Activated T-cell treated with anti-CD3 and anti-CD28 coated beads, Interleukin-2, amount 50 U/mL, for 4 hours (primary cell): ENCODE measurements at regions not wholly inside any gene's neighbourhood (a gene's known extent, or its start where the extent isn't known, plus 50 kb on each side); places are given as distances from the start of the nearest gene placed in this dataset.
"Not testable (repeated sequence)": the region's sequence is repeated elsewhere in the genome, so short reads cannot be mapped to it uniquely, and the experiment has no call there.

Experiments used
- ATAC-seq, 2 donors: fragments of 200-7000 bp; cut with Tn5 transposase; one replicate each; pipeline ENCODE4 v1.10.0; 2021
- DNase-seq: peaks from one replicate; pipeline ENCODE4 v3.0.0-alpha.2; 2020
- H3K27me3 Mint-ChIP-seq: one replicate; pipeline ENCODE4 v1.8.0; 2021; ENCODE audit warnings: low read depth, mixed read lengths
- H3K36me3 Mint-ChIP-seq: one replicate; pipeline ENCODE4 v1.8.0; 2022; ENCODE audit warnings: mixed read lengths; ENCODE audit not compliant: insufficient read depth
- H3K4me1 Mint-ChIP-seq: one replicate; pipeline ENCODE4 v1.8.0; 2021; ENCODE audit warnings: low read depth, mixed read lengths
- H3K4me3 Mint-ChIP-seq: one replicate; pipeline ENCODE4 v1.8.0; 2021; ENCODE audit warnings: mild to moderate bottlenecking, moderate library complexity, mixed read lengths
- H3K9me3 Mint-ChIP-seq: one replicate; pipeline ENCODE4 v1.8.0; 2021; ENCODE audit warnings: mixed read lengths

DNA sequence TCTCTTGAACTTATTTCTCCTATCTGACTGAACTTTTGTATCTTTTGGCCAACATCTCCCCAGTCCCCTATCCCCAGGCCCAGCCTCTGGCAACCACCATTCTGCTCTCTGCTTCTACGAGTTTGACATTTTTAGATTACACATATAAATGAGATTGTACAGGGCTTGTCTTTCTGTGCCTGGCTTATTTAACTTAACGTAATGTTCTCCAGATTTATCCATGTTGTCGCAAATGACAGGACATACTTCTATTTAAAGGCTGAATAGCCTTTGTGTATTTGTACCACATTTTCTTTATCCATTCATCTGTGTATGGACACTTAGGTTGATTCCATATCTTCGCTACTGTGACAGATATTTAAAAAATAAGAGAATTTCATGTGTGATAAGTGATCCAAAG lies 98.6 kb downstream of the LSMEM1 start:
- Mint-ChIP-seq H3K36me3 (no peaks in the 10 kb centered on the region), H3K9me3 (peaks cover 8% of the 10 kb centered on the region), H3K27me3 (peaks cover 2% of the 10 kb centered on the region), H3K4me3 (no peak overlapping the region), H3K4me1 (no peaks in the 10 kb centered on the region)
- no peak for DNase-seq
- no peak for ATAC-seq

DNA sequence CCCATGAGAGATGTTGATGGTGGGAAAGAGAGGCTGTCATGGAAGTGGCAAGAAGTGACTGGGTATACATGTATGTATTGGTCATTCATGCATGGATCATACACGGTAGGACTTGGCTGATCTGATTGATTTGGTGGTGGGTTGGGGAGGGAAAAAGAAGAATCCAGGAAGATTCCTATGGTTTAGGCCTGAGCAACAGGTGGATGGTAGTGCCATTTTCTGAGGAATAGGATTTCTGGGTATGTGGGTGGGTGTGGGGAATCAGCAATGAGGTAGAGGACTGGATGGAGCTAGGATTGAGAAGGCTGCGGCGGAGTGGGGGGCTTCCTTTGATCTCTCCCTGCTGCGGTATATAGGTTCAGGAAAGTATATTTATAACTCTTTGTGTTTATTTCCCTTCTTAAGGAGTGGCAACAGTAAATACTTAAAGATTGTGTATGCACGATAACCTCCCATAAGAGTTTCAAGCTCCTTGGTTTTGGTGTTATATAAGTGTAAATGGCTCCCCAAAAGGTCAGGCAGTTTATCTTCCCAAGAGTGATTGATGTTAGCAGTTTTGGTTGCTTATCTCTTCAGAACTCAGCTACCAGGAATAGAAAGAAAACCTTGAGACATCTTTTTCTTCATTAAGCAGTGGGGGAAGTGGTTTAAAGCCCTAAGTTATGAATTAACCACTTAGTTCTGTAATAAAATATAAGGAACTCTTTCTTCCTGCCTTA lies 100.1 kb downstream of the LSMEM1 start:
- Mint-ChIP-seq H3K4me3 (no peak overlapping the region), H3K36me3 (no peaks in the 10 kb centered on the region), H3K9me3 (peaks cover 6% of the 10 kb centered on the region), H3K27me3 (peaks cover 2% of the 10 kb centered on the region), H3K4me1 (no peaks in the 10 kb centered on the region)
- ATAC-seq (no peak), DNase-seq (no peak)

DNA sequence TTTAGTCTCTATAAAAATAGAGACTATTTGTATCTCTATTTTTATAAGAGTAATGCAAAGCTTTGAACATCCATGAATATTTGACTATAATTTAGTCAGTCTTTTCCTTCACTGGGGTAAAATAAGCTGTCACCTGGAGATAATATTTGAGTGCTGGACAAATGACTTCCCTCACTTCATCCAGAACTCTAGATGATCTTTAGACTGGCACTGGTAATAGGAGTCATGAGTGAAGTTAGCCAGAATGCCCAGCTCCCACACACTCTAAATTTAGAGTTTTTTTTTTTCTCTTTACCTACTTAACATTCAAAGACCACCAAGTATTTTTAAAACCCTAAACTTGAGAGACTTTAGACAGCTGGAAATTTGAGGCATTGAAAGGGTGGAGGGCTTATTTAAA lies 100.7 kb downstream of the LSMEM1 start:
- DNase-seq (no peak), ATAC-seq (no peak)
- no peak overlapping the region for H3K4me3 Mint-ChIP-seq
- no peaks in the 10 kb centered on the region for H3K4me1 Mint-ChIP-seq
- H3K27me3 Mint-ChIP-seq = peaks cover 2% of the 10 kb centered on the region
- H3K36me3 Mint-ChIP-seq = no peaks in the 10 kb centered on the region
- no peaks in the 10 kb centered on the region for H3K9me3 Mint-ChIP-seq

DNA sequence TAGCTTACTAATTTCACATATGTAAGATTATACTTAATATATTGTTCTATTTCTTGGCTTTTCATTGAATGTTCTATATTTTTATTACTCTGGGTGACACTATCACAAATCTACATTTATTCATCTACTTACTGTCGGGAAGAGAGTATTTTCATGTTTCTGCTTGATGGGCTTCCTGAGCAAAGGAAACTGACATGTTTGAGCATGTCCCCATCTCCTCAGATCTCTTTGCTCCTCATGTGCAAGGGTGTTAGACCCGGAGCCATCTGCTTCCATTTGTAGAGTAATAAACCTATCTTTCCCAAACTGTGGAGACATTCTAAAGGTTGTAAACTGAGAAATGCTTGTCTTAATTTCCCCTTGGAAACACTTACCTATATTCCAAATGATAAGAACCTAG lies 103.5 kb downstream of the LSMEM1 start:
- Mint-ChIP-seq H3K9me3 (no peaks in the 10 kb centered on the region), H3K27me3 (peaks cover 2% of the 10 kb centered on the region), H3K36me3 (no peaks in the 10 kb centered on the region), H3K4me3 (no peak overlapping the region), H3K4me1 (no peaks in the 10 kb centered on the region)
- no peak for ATAC-seq
- no peak for DNase-seq

DNA sequence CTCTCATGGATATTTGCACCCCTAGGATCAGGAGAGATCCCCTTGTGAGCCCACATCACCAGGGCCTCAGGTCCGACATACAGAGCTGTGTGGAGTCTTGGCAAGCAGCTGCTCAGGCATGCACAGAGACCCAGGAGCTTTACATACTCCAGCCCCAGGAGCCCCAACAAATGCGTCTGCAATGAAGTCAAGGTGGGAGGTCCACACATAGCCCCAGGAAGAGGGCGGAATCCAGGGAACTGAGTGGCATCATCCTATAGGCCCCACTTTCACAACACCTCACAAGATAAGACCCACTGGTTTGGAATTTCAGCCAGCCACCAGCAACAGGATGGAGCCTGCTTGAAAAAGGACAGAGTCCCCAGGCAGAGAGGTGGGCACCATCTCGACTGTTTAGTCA lies 106.7 kb downstream of the LSMEM1 start:
- Mint-ChIP-seq H3K9me3 (no peaks in the 10 kb centered on the region), H3K36me3 (no peaks in the 10 kb centered on the region), H3K4me3 (no peak overlapping the region), H3K27me3 (peaks cover 4% of the 10 kb centered on the region), H3K4me1 (no peaks in the 10 kb centered on the region)
- ATAC-seq (no peak), DNase-seq (no peak)

DNA sequence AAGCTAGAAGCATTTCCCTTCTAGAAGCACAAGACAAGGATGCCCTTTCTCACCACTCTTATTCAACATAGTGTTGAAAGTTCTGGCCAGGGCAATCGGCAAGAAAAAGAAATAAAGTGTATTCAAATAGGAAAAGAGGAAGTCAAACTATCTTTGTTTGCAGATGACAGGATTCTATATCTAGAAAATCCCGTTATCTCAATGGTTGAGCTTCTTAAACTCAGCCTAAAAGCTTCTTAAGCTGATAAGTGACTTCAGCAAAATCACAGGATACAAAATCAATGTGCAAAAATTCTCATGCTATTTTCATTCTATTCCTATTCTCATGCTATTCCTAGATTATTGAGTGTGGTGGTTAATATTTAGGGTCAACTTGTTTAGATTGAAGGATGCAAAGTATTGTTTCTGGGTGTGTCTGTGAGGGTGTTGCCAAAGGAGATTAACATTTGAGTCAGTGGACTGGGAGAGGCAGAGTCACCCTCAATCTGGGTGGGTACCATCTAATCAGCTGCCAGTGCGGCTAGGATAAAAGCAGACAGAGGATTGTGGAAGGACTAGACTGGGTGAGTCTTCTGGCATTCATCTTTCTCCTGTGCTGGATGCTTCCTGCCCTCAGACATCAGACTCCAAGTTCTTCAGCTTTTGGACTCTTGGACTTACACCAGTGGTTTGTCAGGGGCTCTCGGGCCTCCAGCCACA lies 111.9 kb downstream of the LSMEM1 start:
- DNase-seq, H3K4me1 Mint-ChIP-seq, H3K27me3 Mint-ChIP-seq, H3K4me3 Mint-ChIP-seq, H3K9me3 Mint-ChIP-seq, ATAC-seq, H3K36me3 Mint-ChIP-seq: not testable (repeated sequence)

DNA sequence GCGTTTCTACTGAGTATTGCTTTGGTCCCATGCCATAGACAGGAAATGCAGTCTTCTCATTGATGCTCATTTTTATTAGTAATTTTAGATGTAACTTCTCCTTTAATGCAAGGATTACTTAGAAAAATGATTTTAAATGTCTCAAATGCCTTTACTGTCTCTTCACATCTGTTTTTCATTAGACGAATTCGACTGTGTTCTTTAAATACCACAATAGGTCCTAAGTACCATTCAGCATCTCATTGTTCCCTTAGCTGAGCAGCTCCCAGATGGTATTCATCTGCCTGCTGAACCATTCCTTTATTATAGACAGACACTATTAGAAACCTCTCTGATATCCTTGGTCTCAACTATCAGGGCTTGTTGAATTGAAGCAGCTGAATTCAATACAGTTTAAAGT lies 113.6 kb downstream of the LSMEM1 start:
- no peaks in the 10 kb centered on the region for H3K4me1 Mint-ChIP-seq
- peaks cover 3% of the 10 kb centered on the region for H3K27me3 Mint-ChIP-seq
- no peak overlapping the region for H3K4me3 Mint-ChIP-seq
- H3K9me3 Mint-ChIP-seq = no peaks in the 10 kb centered on the region
- H3K36me3 Mint-ChIP-seq = no peaks in the 10 kb centered on the region
- ATAC-seq = no peak
- DNase-seq = no peak

DNA sequence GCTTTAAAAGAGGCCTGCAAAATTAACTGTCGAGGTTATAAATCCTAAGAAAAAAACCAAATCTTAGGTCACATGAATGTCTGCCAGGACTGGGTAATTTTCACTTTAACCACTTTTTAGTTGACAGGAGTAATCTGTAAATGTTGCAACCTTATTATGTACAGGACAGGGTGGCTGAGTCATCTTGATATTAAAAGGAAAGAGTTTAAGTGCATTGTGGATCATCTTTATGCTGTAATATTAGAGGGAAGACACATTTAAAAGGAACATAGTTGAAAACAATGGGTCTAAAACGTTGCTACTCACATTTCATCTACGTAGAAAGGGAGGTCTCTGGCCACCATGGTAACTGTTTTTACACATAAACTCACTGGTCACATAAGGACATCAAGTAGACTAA lies 115.5 kb downstream of the LSMEM1 start:
- H3K27me3 Mint-ChIP-seq = no peaks in the 10 kb centered on the region
- no peaks in the 10 kb centered on the region for H3K36me3 Mint-ChIP-seq
- no peaks in the 10 kb centered on the region for H3K9me3 Mint-ChIP-seq
- H3K4me3 Mint-ChIP-seq = no peak overlapping the region
- ATAC-seq = no peak
- H3K4me1 Mint-ChIP-seq = no peaks in the 10 kb centered on the region
- no peak for DNase-seq

DNA sequence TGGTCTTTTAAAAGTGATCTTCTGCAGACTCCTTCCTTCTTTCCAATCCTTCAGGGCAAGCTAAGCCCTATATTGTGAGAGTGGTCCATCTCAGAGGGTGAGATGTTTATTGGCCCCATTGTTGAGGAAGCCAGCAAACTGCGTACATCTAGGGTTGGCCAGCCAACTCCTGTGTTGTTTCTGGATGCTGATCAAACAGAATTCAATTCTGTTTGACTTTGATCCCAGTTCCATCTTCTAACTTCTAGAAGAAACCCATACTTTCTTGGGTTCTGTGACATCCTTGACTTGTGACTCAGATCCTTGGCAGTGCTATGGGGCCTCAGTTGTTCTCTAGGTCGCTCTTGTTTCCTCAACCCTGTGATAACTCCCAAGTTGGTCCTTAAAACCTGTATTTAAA lies 116.2 kb downstream of the LSMEM1 start:
- Mint-ChIP-seq H3K27me3 (no peaks in the 10 kb centered on the region), H3K4me3 (no peak overlapping the region), H3K36me3 (no peaks in the 10 kb centered on the region), H3K9me3 (no peaks in the 10 kb centered on the region), H3K4me1 (no peaks in the 10 kb centered on the region)
- ATAC-seq (no peak), DNase-seq (no peak)

DNA sequence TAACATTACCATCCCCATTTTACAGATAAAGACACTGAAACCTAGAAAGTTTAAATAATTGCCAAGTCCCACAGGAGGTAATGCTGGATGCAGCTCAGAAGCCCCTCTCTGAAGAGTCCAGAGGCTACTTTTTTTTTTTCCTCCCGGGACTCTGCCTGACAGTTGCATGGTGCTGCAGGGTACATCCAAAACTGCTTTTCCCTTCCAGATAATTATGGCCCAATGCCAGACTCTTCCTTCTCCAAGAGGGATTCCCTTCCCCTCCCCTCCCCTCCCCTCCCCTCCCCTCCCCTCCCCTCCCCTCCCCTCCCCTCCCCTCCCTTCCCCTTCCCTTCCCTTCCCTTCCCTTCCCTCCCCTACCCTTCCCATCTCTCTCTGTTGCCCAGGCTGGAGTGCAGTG lies 122.9 kb downstream of the LSMEM1 start:
- Mint-ChIP-seq H3K36me3 (no peaks in the 10 kb centered on the region), H3K4me1 (no peaks in the 10 kb centered on the region), H3K4me3 (no peak overlapping the region), H3K27me3 (peaks cover 3% of the 10 kb centered on the region), H3K9me3 (no peaks in the 10 kb centered on the region)
- DNase-seq (no peak), ATAC-seq (no peak)

DNA sequence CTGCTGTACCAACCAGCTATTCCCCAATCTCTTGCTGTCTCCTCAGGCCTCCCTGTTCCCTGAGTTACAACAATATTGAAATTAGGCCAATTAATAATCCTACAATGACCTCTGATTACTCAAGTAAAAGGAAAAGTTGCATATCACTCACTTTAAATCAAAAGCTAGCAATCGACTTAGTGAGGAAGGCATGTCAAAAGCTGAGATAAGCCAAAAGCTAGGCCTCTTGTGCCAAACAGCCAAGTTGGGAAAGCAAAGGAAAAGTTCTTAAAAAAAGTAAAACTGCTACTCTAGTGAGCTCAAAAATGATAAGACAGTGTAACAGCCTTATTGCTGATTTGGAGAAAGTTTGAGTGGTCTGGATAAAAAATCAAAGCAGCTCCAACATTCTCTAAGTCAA lies 129.8 kb downstream of the LSMEM1 start:
- DNase-seq = no peak
- Mint-ChIP-seq H3K9me3 (no peaks in the 10 kb centered on the region), H3K27me3 (peaks cover 3% of the 10 kb centered on the region), H3K4me1 (no peaks in the 10 kb centered on the region), H3K4me3 (no peak overlapping the region), H3K36me3 (no peaks in the 10 kb centered on the region)
- ATAC-seq = no peak

DNA sequence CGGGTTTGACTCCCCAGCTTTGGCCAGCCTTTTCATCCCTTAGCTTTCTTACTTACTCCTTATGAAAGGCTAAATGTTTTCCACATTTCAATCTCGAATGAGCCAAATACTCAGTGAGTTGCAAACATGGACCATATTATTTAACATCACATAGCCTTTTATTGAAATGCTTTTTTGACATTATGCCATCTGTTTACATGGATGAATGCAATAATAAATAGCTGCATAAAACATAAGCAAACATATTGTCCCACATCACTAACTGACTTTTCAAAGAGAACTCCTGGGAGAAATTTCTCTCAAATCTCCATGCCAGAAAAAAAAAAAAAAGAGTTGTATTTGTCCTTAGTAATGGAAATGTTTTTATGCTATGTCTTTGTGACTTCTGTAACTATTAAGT lies 134.9 kb downstream of the LSMEM1 start:
- Mint-ChIP-seq H3K36me3 (no peaks in the 10 kb centered on the region), H3K9me3 (no peaks in the 10 kb centered on the region), H3K4me3 (no peak overlapping the region), H3K4me1 (no peaks in the 10 kb centered on the region), H3K27me3 (peaks cover 8% of the 10 kb centered on the region)
- DNase-seq (no peak), ATAC-seq (no peak)

DNA sequence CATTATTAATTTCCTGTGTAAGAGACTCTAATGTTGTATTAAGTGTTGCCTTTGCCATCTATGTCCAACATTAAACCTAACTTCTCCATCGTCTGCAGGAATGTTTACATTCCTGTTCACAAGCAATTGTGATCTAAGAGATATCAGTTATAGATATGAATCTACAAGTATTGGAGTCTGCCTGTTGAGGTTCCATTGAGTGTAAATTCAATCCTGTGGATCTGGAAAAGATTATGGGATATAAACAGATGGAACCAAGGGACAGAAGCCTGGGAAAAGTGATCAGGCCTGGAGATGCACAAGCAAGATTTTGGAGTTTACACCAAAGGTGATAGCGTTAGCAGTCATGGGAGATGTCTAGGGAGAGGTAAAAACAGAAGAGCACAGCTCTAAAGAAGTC lies 135.5 kb downstream of the LSMEM1 start:
- H3K36me3 Mint-ChIP-seq = no peaks in the 10 kb centered on the region
- no peaks in the 10 kb centered on the region for H3K9me3 Mint-ChIP-seq
- peaks cover 8% of the 10 kb centered on the region for H3K27me3 Mint-ChIP-seq
- no peak for DNase-seq
- no peak for ATAC-seq
- H3K4me3 Mint-ChIP-seq = no peak overlapping the region
- H3K4me1 Mint-ChIP-seq = no peaks in the 10 kb centered on the region

DNA sequence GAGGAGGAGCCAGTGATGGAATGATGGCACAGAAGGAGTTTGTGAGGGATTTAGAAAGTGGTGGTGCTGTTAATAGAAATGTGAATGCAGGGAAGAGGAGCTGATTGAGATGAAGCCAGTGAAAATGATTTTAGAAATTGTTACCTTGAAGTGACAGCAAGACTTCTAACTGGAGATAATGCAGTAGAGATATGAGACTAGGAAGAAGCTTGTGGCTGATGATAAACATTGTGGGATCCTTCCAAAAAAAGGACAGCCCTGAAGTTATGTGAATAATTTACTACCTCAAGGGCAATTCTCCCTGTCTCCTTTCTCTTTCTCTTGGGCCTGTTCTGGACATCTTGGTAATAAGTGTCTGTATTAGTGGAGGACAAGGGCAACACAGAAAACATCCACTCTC lies 138.6 kb downstream of the LSMEM1 start:
- H3K36me3 Mint-ChIP-seq = no peaks in the 10 kb centered on the region
- H3K9me3 Mint-ChIP-seq = no peaks in the 10 kb centered on the region
- peaks cover 8% of the 10 kb centered on the region for H3K27me3 Mint-ChIP-seq
- no peak for DNase-seq
- H3K4me3 Mint-ChIP-seq = no peak overlapping the region
- no peaks in the 10 kb centered on the region for H3K4me1 Mint-ChIP-seq
- ATAC-seq = no peak

DNA sequence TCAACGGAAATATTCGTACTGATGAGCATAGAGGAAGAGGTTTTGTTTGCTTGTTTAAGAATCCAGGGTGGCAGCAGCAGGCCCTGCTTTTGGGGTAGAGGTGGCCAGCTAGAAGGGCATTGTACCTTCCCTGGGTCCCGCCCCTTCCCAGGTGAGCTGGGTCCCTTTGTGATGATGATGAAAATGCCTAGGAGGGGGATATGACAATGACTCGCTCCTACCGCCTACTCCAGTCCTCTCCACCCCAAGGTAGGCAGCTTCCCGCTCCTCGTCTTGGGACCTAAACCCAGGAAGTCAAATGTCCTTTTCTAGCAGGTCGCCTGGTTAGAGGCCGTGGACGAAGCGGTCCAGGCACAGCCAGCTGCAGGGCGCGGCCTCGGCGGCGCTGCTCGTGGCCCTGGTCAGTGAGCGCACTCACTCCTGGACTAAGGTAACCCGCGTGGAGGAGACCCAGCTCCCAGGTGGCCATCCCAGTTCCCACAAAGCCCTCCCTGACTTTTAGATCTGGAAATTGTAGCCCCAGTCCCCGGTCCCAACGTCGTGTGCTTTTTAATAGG lies 141.4 kb downstream of the LSMEM1 start:
- no peak overlapping the region for H3K4me3 Mint-ChIP-seq
- DNase-seq (no peak), ATAC-seq (no peak)
- H3K27me3 Mint-ChIP-seq = peaks cover 4% of the 10 kb centered on the region
- no peaks in the 10 kb centered on the region for H3K36me3 Mint-ChIP-seq
- H3K4me1 Mint-ChIP-seq = no peaks in the 10 kb centered on the region
- H3K9me3 Mint-ChIP-seq = peaks cover 3% of the 10 kb centered on the region
